ENCODE measurements at regions not wholly inside any gene's neighbourhood (a gene's known extent, or its start where the extent isn't known, plus 50 kb on each side); places are given as distances from the start of the nearest gene placed in this dataset.

DNA sequence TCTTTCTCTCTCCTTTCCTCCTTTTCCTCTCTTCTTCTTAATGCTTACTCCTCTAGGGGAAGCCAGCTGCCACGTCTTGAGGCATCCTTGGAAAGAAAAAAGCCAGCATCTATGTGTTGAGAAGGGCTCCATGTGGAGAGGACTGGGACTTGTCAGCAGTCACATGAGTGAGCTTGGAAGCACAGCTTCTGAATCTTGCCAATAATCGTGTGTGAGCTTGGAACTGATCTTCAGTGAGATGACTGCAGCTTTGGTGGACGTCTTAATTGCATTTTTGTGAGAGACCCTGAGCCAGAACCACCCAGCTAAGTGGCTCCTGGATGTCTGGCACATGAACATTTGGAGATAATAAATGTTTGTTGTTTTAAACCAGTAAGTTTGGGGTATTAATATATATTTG is 371.7 kb downstream of the SLITRK2 start:
- TF ChIP-seq, protein P1, sequence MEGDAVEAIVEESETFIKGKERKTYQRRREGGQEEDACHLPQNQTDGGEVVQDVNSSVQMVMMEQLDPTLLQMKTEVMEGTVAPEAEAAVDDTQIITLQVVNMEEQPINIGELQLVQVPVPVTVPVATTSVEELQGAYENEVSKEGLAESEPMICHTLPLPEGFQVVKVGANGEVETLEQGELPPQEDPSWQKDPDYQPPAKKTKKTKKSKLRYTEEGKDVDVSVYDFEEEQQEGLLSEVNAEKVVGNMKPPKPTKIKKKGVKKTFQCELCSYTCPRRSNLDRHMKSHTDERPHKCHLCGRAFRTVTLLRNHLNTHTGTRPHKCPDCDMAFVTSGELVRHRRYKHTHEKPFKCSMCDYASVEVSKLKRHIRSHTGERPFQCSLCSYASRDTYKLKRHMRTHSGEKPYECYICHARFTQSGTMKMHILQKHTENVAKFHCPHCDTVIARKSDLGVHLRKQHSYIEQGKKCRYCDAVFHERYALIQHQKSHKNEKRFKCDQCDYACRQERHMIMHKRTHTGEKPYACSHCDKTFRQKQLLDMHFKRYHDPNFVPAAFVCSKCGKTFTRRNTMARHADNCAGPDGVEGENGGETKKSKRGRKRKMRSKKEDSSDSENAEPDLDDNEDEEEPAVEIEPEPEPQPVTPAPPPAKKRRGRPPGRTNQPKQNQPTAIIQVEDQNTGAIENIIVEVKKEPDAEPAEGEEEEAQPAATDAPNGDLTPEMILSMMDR (conservative IDR thresholded peaks at IDR 0.05) = no peak
- TF ChIP-seq ZFX (IDR thresholded peaks at IDR 0.05) = no peak

Data from C4-2B (cell line).